ENCODE measurements at regions not wholly inside any gene's neighbourhood (a gene's known extent, or its start where the extent isn't known, plus 50 kb on each side); places are given as distances from the start of the nearest gene placed in this dataset.

GRCh38 chr7:19369182-19369581, 224.0 kb upstream of the FERD3L start:
- Histone ChIP-seq H3K9me2 (replicated peaks; ENCODE audit: low read length) (no peaks in the 10 kb centered on the region), H3K79me2 (ENCODE audit: low read length) (no peaks in the 10 kb centered on the region), H3K4me3 (ENCODE audit: low read length) (no peak overlapping the region), H3K36me3 (ENCODE audit: low read depth, low read length) (no peaks in the 10 kb centered on the region), H3F3A (ENCODE audit: low read length, unreplicated experiment) (no peaks in the 10 kb centered on the region), H4K20me1 (ENCODE audit: low read length) (no peaks in the 10 kb centered on the region), H3K4me1 (ENCODE audit: insufficient read depth, low read length) (no peaks in the 10 kb centered on the region), H3K27ac (ENCODE audit: low read length) (no peak overlapping the region), H3K9ac (ENCODE audit: low read length) (no peak overlapping the region), H3K4me2 (ENCODE audit: low read length) (no peak overlapping the region), H2AFZ (ENCODE audit: low read length) (no peak overlapping the region), H3K9me3 (ENCODE audit: low read length) (no peaks in the 10 kb centered on the region), H3K27me3 (ENCODE audit: low read length) (no peaks in the 10 kb centered on the region; the same call in 1 of the 2 replicates)
- TF ChIP-seq EZH2phosphoT487 (IDR thresholded peaks at IDR 0.05; ENCODE audit: borderline replicate concordance, low read length) = no peak
- TF ChIP-seq EZH2 (IDR thresholded peaks at IDR 0.05; ENCODE audit: low read length, unreplicated experiment) = no peak
- TF ChIP-seq CTCF (conservative IDR thresholded peaks at IDR 0.05; ENCODE audit: low read depth, low read length) = no peak
- ATAC-seq = no peak
- no peak for DNase-seq
- POLR2A ChIA-PET (ENCODE audit: unreplicated experiment) = no interaction called here
- intact Hi-C loops (cut with micrococcal nuclease) = no loop called here
- no TSS peak for BruUV-seq (replicated peaks)
- CTCF ChIA-PET = no interaction called here

GRCh38 chr7:19368491-19368925, 223.3 kb upstream of the FERD3L start:
- no peak overlapping the region for H3K4me3 ChIP-seq (ENCODE audit: low read length)
- intact Hi-C loops (cut with micrococcal nuclease) = no loop called here
- H3K36me3 ChIP-seq (ENCODE audit: low read depth, low read length) = no peaks in the 10 kb centered on the region
- H2AFZ ChIP-seq (ENCODE audit: low read length) = no peak overlapping the region
- H3K4me2 ChIP-seq (ENCODE audit: low read length) = no peak overlapping the region
- H3K27me3 ChIP-seq (ENCODE audit: low read length) = no peaks in the 10 kb centered on the region; the same call in 1 of the 2 replicates
- POLR2A ChIA-PET (ENCODE audit: unreplicated experiment) = no interaction called here
- no peak overlapping the region for H3K27ac ChIP-seq (ENCODE audit: low read length)
- H3K9ac ChIP-seq (ENCODE audit: low read length) = no peak overlapping the region
- no peaks in the 10 kb centered on the region for H3K9me3 ChIP-seq (ENCODE audit: low read length)
- no peak for DNase-seq
- ATAC-seq = no peak
- BruUV-seq (replicated peaks) = no TSS peak
- no peaks in the 10 kb centered on the region for H3K9me2 ChIP-seq (replicated peaks; ENCODE audit: low read length)
- H4K20me1 ChIP-seq (ENCODE audit: low read length) = no peaks in the 10 kb centered on the region
- CTCF ChIA-PET = no interaction called here
- no peaks in the 10 kb centered on the region for H3F3A ChIP-seq (ENCODE audit: low read length, unreplicated experiment)
- TF ChIP-seq EZH2phosphoT487 (IDR thresholded peaks at IDR 0.05; ENCODE audit: borderline replicate concordance, low read length) (no peak), CTCF (conservative IDR thresholded peaks at IDR 0.05; ENCODE audit: low read depth, low read length) (no peak), EZH2 (IDR thresholded peaks at IDR 0.05; ENCODE audit: low read length, unreplicated experiment) (no peak)
- H3K4me1 ChIP-seq (ENCODE audit: insufficient read depth, low read length) = no peaks in the 10 kb centered on the region
- H3K79me2 ChIP-seq (ENCODE audit: low read length) = no peaks in the 10 kb centered on the region

GRCh38 chr7:19364950-19365349, 219.7 kb upstream of the FERD3L start:
- TF ChIP-seq EZH2phosphoT487 (IDR thresholded peaks at IDR 0.05; ENCODE audit: borderline replicate concordance, low read length) (no peak), EZH2 (IDR thresholded peaks at IDR 0.05; ENCODE audit: low read length, unreplicated experiment) (no peak), CTCF (conservative IDR thresholded peaks at IDR 0.05; ENCODE audit: low read depth, low read length) (no peak)
- POLR2A ChIA-PET (ENCODE audit: unreplicated experiment) = no interaction called here
- H3K79me2 ChIP-seq (ENCODE audit: low read length) = no peaks in the 10 kb centered on the region
- H3F3A ChIP-seq (ENCODE audit: low read length, unreplicated experiment) = no peaks in the 10 kb centered on the region
- H3K4me1 ChIP-seq (ENCODE audit: insufficient read depth, low read length) = no peaks in the 10 kb centered on the region
- CTCF ChIA-PET = no interaction called here
- H3K4me2 ChIP-seq (ENCODE audit: low read length) = no peak overlapping the region
- intact Hi-C loops (cut with micrococcal nuclease) = no loop called here
- H3K36me3 ChIP-seq (ENCODE audit: low read depth, low read length) = no peaks in the 10 kb centered on the region
- no peaks in the 10 kb centered on the region for H4K20me1 ChIP-seq (ENCODE audit: low read length)
- H2AFZ ChIP-seq (ENCODE audit: low read length) = no peak overlapping the region
- H3K9me3 ChIP-seq (ENCODE audit: low read length) = no peaks in the 10 kb centered on the region
- no peak overlapping the region for H3K27ac ChIP-seq (ENCODE audit: low read length)
- no peaks in the 10 kb centered on the region for H3K9me2 ChIP-seq (replicated peaks; ENCODE audit: low read length)
- no peaks in the 10 kb centered on the region; the same call in 1 of the 2 replicates for H3K27me3 ChIP-seq (ENCODE audit: low read length)
- no peak overlapping the region for H3K9ac ChIP-seq (ENCODE audit: low read length)
- no peak overlapping the region for H3K4me3 ChIP-seq (ENCODE audit: low read length)
- BruUV-seq (replicated peaks) = no TSS peak
- ATAC-seq = no peak
- DNase-seq = no peak

All from PC-3 (cell line).